ENCODE measurements at regions not wholly inside any gene's neighbourhood (a gene's known extent, or its start where the extent isn't known, plus 50 kb on each side); places are given as distances from the start of the nearest gene placed in this dataset.

DNA sequence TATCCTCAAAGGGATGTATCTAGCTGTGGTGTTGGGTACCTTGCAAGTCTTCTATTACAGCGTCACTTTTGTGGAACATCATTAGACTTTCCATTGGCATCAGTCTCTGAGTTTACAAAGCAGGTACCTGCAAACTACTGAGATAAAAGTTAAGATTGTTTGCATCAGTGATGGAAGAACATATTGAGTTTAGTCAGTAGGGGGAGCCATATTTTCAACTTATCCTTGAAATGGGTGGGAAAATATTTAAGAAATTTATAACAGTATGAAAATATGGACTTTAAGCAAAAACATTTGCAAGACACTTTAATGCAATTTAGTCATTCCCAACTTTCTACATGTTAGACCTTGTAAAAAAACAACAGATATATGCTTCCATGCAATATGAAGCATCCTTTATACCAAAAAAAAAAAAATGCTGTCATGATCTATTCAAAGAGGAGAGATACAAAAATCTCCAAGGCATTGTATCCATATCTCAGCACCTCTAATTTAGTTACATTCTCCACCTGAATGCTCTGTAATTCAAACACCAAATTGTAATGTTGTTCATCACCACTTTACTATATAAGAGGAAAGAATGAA, 98.6 kb upstream of the ADAMTS19 start:
- ATAC-seq (ENCODE audit: low read depth), result no peak
- TF ChIP-seq, protein P1, sequence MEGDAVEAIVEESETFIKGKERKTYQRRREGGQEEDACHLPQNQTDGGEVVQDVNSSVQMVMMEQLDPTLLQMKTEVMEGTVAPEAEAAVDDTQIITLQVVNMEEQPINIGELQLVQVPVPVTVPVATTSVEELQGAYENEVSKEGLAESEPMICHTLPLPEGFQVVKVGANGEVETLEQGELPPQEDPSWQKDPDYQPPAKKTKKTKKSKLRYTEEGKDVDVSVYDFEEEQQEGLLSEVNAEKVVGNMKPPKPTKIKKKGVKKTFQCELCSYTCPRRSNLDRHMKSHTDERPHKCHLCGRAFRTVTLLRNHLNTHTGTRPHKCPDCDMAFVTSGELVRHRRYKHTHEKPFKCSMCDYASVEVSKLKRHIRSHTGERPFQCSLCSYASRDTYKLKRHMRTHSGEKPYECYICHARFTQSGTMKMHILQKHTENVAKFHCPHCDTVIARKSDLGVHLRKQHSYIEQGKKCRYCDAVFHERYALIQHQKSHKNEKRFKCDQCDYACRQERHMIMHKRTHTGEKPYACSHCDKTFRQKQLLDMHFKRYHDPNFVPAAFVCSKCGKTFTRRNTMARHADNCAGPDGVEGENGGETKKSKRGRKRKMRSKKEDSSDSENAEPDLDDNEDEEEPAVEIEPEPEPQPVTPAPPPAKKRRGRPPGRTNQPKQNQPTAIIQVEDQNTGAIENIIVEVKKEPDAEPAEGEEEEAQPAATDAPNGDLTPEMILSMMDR (IDR thresholded peaks at IDR 0.05), result no peak
- no peak for TF ChIP-seq EZH2 (IDR thresholded peaks at IDR 0.05; ENCODE audit: borderline replicate concordance, insufficient read depth, low read depth, low read length, poor library complexity, severe bottlenecking)
- H3K9me3 ChIP-seq (ENCODE audit: control extremely low read depth in 1 of 3, control insufficient read depth in 2 of 3, insufficient read depth in 1 of 3, low read length in 2 of 3), result no peaks in the 10 kb centered on the region
- no peak overlapping the region for H3K9ac ChIP-seq (ENCODE audit: low read length)
- H3K36me3 ChIP-seq (replicated peaks in 1 of 2; ENCODE audit: control extremely low read depth in 1 of 2, control insufficient read depth in 1 of 2, extremely low read depth in 1 of 2, insufficient read depth in 2 of 2, low read length in 1 of 2), result no peaks in the 10 kb centered on the region
- CTCF ChIA-PET, result no interaction called here
- peaks cover 6% of the 10 kb centered on the region for H3K9me3 Mint-ChIP-seq (ENCODE audit: insufficient read depth)
- no peak overlapping the region for H3K4me3 Mint-ChIP-seq
- H3K27me3 ChIP-seq (replicated peaks in 1 of 4; ENCODE audit: control extremely low read depth in 1 of 4, control insufficient read depth in 3 of 4, insufficient read depth in 4 of 4, low read length in 3 of 4), result no peaks in the 10 kb centered on the region
- DNase-seq, result no peak
- H3K79me2 ChIP-seq (ENCODE audit: control insufficient read depth, insufficient read depth, low read length), result no peaks in the 10 kb centered on the region
- WGBS (ENCODE audit: insufficient coverage), result no CpG with 5 or more reads among the region's 1 CpG
- no peaks in the 10 kb centered on the region for H3K4me1 Mint-ChIP-seq
- no peak overlapping the region for H3K4me2 ChIP-seq (replicated peaks; ENCODE audit: low read depth, low read length, poor library complexity, severe bottlenecking)
- POLR2A ChIA-PET, result no interaction called here
- H3K27ac ChIP-seq (ENCODE audit: low read length in 2 of 2), result no peak overlapping the region
- H3K4me1 ChIP-seq (ENCODE audit: control insufficient read depth in 2 of 2, insufficient read depth in 2 of 2, low read length in 2 of 2), result no peaks in the 10 kb centered on the region
- no peaks in the 10 kb centered on the region for H4K20me1 ChIP-seq (ENCODE audit: control insufficient read depth, insufficient read depth, low read length, poor library complexity, severe bottlenecking)
- H3K27me3 Mint-ChIP-seq, result no peaks in the 10 kb centered on the region
- intact Hi-C loops (cut with micrococcal nuclease), result no loop called here
- H2AFZ ChIP-seq (ENCODE audit: insufficient read depth, low read depth, low read length, poor library complexity, severe bottlenecking), result no peak overlapping the region
- H3K4me3 ChIP-seq (ENCODE audit: control extremely low read depth in 1 of 5, extremely low read depth in 1 of 5, insufficient read depth in 1 of 5, low read depth in 2 of 5, low read length in 4 of 5), result no peak overlapping the region
- no peak overlapping the region for H3K27ac Mint-ChIP-seq

DNA sequence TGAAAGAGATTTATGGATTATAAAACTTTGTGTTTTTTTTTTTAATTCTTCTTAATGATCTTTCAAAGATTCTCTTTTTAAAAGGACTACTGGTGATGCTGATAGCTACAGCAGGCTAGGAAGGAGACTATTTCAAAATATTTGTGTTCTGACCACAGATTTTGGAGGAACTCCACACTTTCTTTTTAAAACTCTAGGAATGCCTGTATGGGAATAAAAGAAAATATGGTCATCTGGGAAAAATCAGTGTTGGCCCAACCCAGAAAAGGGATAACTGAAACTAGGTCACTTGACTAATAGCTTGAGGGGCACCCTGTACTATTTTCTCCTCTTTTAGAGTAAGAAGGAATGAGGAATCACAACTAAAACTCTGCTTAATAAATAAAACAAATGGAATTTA, 97.6 kb upstream of the ADAMTS19 start:
- Mint-ChIP-seq H3K4me1 (no peaks in the 10 kb centered on the region), H3K27ac (no peak overlapping the region), H3K4me3 (no peak overlapping the region), H3K27me3 (no peaks in the 10 kb centered on the region), H3K9me3 (ENCODE audit: insufficient read depth) (peaks cover 6% of the 10 kb centered on the region)
- ChIA-PET CTCF (no interaction called here), POLR2A (no interaction called here)
- intact Hi-C loops (cut with micrococcal nuclease), result no loop called here
- no peak for ATAC-seq (ENCODE audit: low read depth)
- no peaks in the 10 kb centered on the region for H3K36me3 ChIP-seq (replicated peaks in 1 of 2; ENCODE audit: control extremely low read depth in 1 of 2, control insufficient read depth in 1 of 2, extremely low read depth in 1 of 2, insufficient read depth in 2 of 2, low read length in 1 of 2)
- no peaks in the 10 kb centered on the region for H3K9me3 ChIP-seq (ENCODE audit: control extremely low read depth in 1 of 3, control insufficient read depth in 2 of 3, insufficient read depth in 1 of 3, low read length in 2 of 3)
- H3K9ac ChIP-seq (ENCODE audit: low read length), result no peak overlapping the region
- H3K4me3 ChIP-seq (ENCODE audit: control extremely low read depth in 1 of 5, extremely low read depth in 1 of 5, insufficient read depth in 1 of 5, low read depth in 2 of 5, low read length in 4 of 5), result no peak overlapping the region
- TF ChIP-seq EZH2 (IDR thresholded peaks at IDR 0.05; ENCODE audit: borderline replicate concordance, insufficient read depth, low read depth, low read length, poor library complexity, severe bottlenecking), result no peak
- TF ChIP-seq, protein P1 (IDR thresholded peaks at IDR 0.05), result no peak
- H4K20me1 ChIP-seq (ENCODE audit: control insufficient read depth, insufficient read depth, low read length, poor library complexity, severe bottlenecking), result no peaks in the 10 kb centered on the region
- H3K27ac ChIP-seq (ENCODE audit: low read length in 2 of 2), result no peak overlapping the region
- H3K27me3 ChIP-seq (replicated peaks in 1 of 4; ENCODE audit: control extremely low read depth in 1 of 4, control insufficient read depth in 3 of 4, insufficient read depth in 4 of 4, low read length in 3 of 4), result no peaks in the 10 kb centered on the region
- H3K79me2 ChIP-seq (ENCODE audit: control insufficient read depth, insufficient read depth, low read length), result no peaks in the 10 kb centered on the region
- H2AFZ ChIP-seq (ENCODE audit: insufficient read depth, low read depth, low read length, poor library complexity, severe bottlenecking), result no peak overlapping the region
- H3K4me1 ChIP-seq (ENCODE audit: control insufficient read depth in 2 of 2, insufficient read depth in 2 of 2, low read length in 2 of 2), result no peaks in the 10 kb centered on the region
- H3K4me2 ChIP-seq (replicated peaks; ENCODE audit: low read depth, low read length, poor library complexity, severe bottlenecking), result no peak overlapping the region
- no peak for DNase-seq
